ENCODE measurements at regions not wholly inside any gene's neighbourhood (a gene's known extent, or its start where the extent isn't known, plus 50 kb on each side); places are given as distances from the start of the nearest gene placed in this dataset.
"Not testable (repeated sequence)": the region's sequence is repeated elsewhere in the genome, so short reads cannot be mapped to it uniquely, and the experiment has no call there.

GRCh38 chrX:115423086-115423485, 133.6 kb downstream of the LUZP4 start:
- no peak for DNase-seq
- Mint-ChIP-seq H3K9me3 (ENCODE audit: low read depth, unreplicated experiment) (peaks cover 2% of the 10 kb centered on the region), H3K4me3 (ENCODE audit: low read depth, unreplicated experiment) (no peak overlapping the region), H3K27me3 (ENCODE audit: unreplicated experiment) (peaks cover under 1% of the 10 kb centered on the region), H3K4me1 (ENCODE audit: low read depth, unreplicated experiment) (no peaks in the 10 kb centered on the region), H3K36me3 (ENCODE audit: insufficient read depth, unreplicated experiment) (no peaks in the 10 kb centered on the region), H3K27ac (ENCODE audit: unreplicated experiment) (no peak overlapping the region)
- CTCF ChIA-PET: no interaction called here
- no peak for TF ChIP-seq CTCF (IDR thresholded peaks at IDR 0.05; ENCODE audit: unreplicated experiment)
- intact Hi-C loops (cut with micrococcal nuclease; ENCODE audit: unreplicated experiment): no loop called here
- no TSS peak for BruUV-seq (replicated peaks)

GRCh38 chrX:115425359-115425758, 135.6 kb upstream of the PLS3 start:
- CTCF ChIA-PET: no interaction called here
- intact Hi-C loops (cut with micrococcal nuclease; ENCODE audit: unreplicated experiment): no loop called here
- no peak overlapping the region for H3K27ac Mint-ChIP-seq (ENCODE audit: unreplicated experiment)
- H3K36me3 Mint-ChIP-seq (ENCODE audit: insufficient read depth, unreplicated experiment): no peaks in the 10 kb centered on the region
- no peaks in the 10 kb centered on the region for H3K4me1 Mint-ChIP-seq (ENCODE audit: low read depth, unreplicated experiment)
- no peak overlapping the region for H3K4me3 Mint-ChIP-seq (ENCODE audit: low read depth, unreplicated experiment)
- DNase-seq: no peak
- no peaks in the 10 kb centered on the region for H3K27me3 Mint-ChIP-seq (ENCODE audit: unreplicated experiment)
- peaks cover 2% of the 10 kb centered on the region for H3K9me3 Mint-ChIP-seq (ENCODE audit: low read depth, unreplicated experiment)
- BruUV-seq (replicated peaks): no TSS peak
- no peak for TF ChIP-seq CTCF (IDR thresholded peaks at IDR 0.05; ENCODE audit: unreplicated experiment)

GRCh38 chrX:115427861-115428410, 133.0 kb upstream of the PLS3 start:
- DNase-seq: no peak
- Mint-ChIP-seq H3K9me3 (ENCODE audit: low read depth, unreplicated experiment) (peaks cover 2% of the 10 kb centered on the region), H3K36me3 (ENCODE audit: insufficient read depth, unreplicated experiment) (no peaks in the 10 kb centered on the region), H3K4me3 (ENCODE audit: low read depth, unreplicated experiment) (no peak overlapping the region), H3K27ac (ENCODE audit: unreplicated experiment) (no peak overlapping the region), H3K27me3 (ENCODE audit: unreplicated experiment) (no peaks in the 10 kb centered on the region), H3K4me1 (ENCODE audit: low read depth, unreplicated experiment) (no peaks in the 10 kb centered on the region)
- CTCF ChIA-PET: no interaction called here
- no peak for TF ChIP-seq CTCF (IDR thresholded peaks at IDR 0.05; ENCODE audit: unreplicated experiment)
- intact Hi-C loops (cut with micrococcal nuclease; ENCODE audit: unreplicated experiment): no loop called here
- BruUV-seq (replicated peaks): no TSS peak

GRCh38 chrX:115434834-115435233, 126.1 kb upstream of the PLS3 start:
- CTCF ChIA-PET: interaction anchor here (1.1 kb wide), 1 partner anchor 14 kb away, joined by 5 read pairs; no protein-coding TSS in a partner anchor
- DNase-seq; BruUV-seq (replicated peaks); H3K36me3 Mint-ChIP-seq (ENCODE audit: insufficient read depth, unreplicated experiment); H3K27me3 Mint-ChIP-seq (ENCODE audit: unreplicated experiment); H3K4me1 Mint-ChIP-seq (ENCODE audit: low read depth, unreplicated experiment); H3K9me3 Mint-ChIP-seq (ENCODE audit: low read depth, unreplicated experiment); H3K27ac Mint-ChIP-seq (ENCODE audit: unreplicated experiment); intact Hi-C loops (cut with micrococcal nuclease; ENCODE audit: unreplicated experiment); H3K4me3 Mint-ChIP-seq (ENCODE audit: low read depth, unreplicated experiment): not testable (repeated sequence)

GRCh38 chrX:115437841-115438595, 123.0 kb upstream of the PLS3 start:
- Mint-ChIP-seq H3K4me3 (ENCODE audit: low read depth, unreplicated experiment) (no peak overlapping the region), H3K27me3 (ENCODE audit: unreplicated experiment) (no peaks in the 10 kb centered on the region), H3K27ac (ENCODE audit: unreplicated experiment) (no peak overlapping the region), H3K36me3 (ENCODE audit: insufficient read depth, unreplicated experiment) (no peaks in the 10 kb centered on the region), H3K4me1 (ENCODE audit: low read depth, unreplicated experiment) (no peaks in the 10 kb centered on the region), H3K9me3 (ENCODE audit: low read depth, unreplicated experiment) (peaks cover 3% of the 10 kb centered on the region)
- DNase-seq: no peak
- intact Hi-C loops (cut with micrococcal nuclease; ENCODE audit: unreplicated experiment): no loop called here
- TF ChIP-seq CTCF (IDR thresholded peaks at IDR 0.05; ENCODE audit: unreplicated experiment): no peak
- no TSS peak for BruUV-seq (replicated peaks)
- CTCF ChIA-PET: no interaction called here
